AG08395 (cell line): ENCODE measurements at regions not wholly inside any gene's neighbourhood (a gene's known extent, or its start where the extent isn't known, plus 50 kb on each side); places are given as distances from the start of the nearest gene placed in this dataset.

Experiments
- DNase-seq: peaks from one replicate; pipeline ENCODE4 v3.0.0; 2012; ENCODE audit warnings: mixed read lengths, low spot score

GRCh38 chr3:31050296-31050695 is 155.8 kb upstream of the GADL1 start:
- no peak for DNase-seq

GRCh38 chr3:31051226-31051625 is 156.8 kb upstream of the GADL1 start:
- no peak for DNase-seq

DNA sequence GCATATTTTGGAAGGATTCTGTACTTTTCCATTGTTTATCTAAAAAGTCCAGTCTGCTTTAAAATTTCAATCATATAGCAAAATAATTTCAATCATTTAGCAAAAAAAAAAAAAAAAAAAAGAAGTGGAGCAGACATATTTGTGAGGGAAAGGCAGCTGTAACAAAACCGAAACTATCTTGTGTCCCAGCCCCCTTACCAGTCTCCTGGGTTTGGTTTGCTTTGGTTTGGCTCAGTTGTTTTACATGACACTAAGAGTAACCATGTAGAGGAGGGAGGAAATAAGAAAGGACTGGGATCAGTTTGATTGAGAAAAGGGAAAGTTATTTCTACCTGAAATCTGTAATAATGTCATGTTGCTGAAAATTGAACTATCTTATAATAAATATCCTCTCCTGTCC is 158.8 kb upstream of the GADL1 start:
- no peak for DNase-seq

GRCh38 chr3:31054032-31054431 is 159.6 kb upstream of the GADL1 start:
- no peak for DNase-seq

GRCh38 chr3:31055757-31056156 is 161.3 kb upstream of the GADL1 start:
- no peak for DNase-seq

GRCh38 chr3:31057891-31058290 is 163.4 kb upstream of the GADL1 start:
- no peak for DNase-seq

- no peak for DNase-seq
These were observed 169.6 kb upstream of the GADL1 start for GRCh38 chr3:31064021-31064420.

- DNase-seq = no peak
These were observed 171.3 kb upstream of the GADL1 start for GRCh38 chr3:31065765-31066164.

- DNase-seq = peak; percentile 87
These were observed 172.5 kb upstream of the GADL1 start for GRCh38 chr3:31067004-31067403.

DNA sequence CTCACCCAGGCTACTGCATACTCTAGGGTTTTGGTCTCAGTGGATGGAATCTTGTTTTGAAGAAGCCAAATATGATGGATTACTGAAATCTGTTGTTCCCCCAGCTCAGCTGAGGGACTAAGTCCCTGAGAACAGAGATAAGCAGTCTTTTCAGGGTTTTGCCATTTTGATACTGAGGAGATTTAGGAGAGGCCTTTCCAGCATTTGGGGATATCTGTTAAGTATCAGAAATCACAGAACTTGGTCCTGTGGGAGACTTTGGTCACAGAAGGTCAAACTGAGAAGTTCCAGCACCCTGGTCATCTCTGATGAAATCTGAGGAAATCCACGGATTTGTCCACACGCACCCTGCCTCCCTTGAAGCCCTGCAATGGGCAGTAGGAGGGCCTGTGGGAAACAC is 181.0 kb upstream of the GADL1 start:
- no peak for DNase-seq

GRCh38 chr3:31075876-31076275 is 181.4 kb upstream of the GADL1 start:
- no peak for DNase-seq

- peak; percentile 83 for DNase-seq
These were observed 182.7 kb upstream of the GADL1 start for GRCh38 chr3:31077021-31077601.

- DNase-seq = no peak
These were observed 183.4 kb upstream of the GADL1 start for GRCh38 chr3:31077826-31078225.

- no peak for DNase-seq
These were observed 185.2 kb upstream of the GADL1 start for GRCh38 chr3:31079689-31080088.

DNA sequence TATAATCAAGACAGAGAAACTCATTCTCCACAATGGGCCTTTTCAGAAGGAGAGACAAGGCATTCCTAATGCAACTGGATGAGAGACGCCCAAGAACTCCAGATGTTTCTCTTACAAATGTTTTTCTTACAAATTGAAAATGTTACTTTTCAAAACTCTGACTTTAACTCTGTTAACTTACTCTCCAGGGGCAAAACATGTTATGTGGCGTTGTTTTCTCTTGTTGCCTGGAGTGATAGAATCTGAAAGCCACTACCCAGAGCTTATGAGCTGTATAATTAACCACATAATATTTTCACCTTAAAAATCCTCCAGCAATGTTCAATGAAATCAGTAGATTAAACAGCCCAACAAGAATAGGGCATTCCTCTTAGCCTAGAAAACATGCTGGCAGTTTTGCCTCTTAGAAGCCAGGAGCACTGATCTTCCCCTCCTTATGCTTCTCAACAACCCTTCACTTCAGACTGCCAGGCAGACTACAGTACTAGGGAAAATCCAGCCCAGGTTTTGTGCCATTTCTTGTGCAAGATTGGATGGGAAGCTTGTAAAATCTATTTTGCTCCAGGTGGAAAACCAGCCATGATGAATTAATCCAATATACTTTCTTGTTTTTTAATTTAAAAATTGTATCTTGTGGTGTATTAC is 186.7 kb upstream of the GADL1 start:
- no peak for DNase-seq

GRCh38 chr3:31086148-31086547 is 191.7 kb upstream of the GADL1 start:
- no peak for DNase-seq

- no peak for DNase-seq
These were observed 192.2 kb upstream of the GADL1 start for GRCh38 chr3:31086698-31087097.

GRCh38 chr3:31091748-31092147 is 197.3 kb upstream of the GADL1 start:
- DNase-seq = no peak

GRCh38 chr3:31092748-31093589 is 198.5 kb upstream of the GADL1 start:
- DNase-seq = peak; percentile 64

DNA sequence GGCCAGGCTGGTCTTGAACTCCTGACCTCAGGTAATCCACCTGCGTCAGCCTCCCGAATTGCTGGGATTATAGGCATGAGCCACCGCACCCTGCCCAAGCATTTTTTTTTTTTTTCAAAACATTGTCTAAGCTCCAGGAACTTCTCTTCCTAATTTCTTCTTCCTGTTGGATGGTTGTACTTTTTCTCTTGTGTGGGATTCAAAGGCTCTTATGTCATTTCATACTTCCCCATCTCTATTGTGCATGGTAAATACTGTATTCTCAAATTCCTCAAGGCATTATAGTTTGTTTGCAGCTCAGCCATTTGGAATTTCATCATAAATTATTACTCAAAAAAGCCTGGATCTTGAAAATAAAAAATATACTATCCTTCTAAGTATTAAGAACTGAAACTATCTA is 199.1 kb upstream of the GADL1 start:
- DNase-seq = no peak

GRCh38 chr3:31094048-31094447 is 199.6 kb upstream of the GADL1 start:
- DNase-seq = no peak

- no peak for DNase-seq
These were observed 200.8 kb upstream of the GADL1 start for GRCh38 chr3:31095255-31095654.

- DNase-seq = no peak
These were observed 202.4 kb upstream of the GADL1 start for GRCh38 chr3:31096661-31097395.
